Prostate gland (tissue), 2 donors: ENCODE measurements at regions not wholly inside any gene's neighbourhood (a gene's known extent, or its start where the extent isn't known, plus 50 kb on each side); places are given as distances from the start of the nearest gene placed in this dataset.

Experiments used
- DNase-seq: peaks from one replicate; pipeline ENCODE4 v3.0.0-alpha.2; 2019; ENCODE audit warnings: low spot score
- H3K27ac ChIP-seq, 2 donors: fragments of 200-600 bp; sonication (generic); 2 replicates each; pipeline ENCODE4 v1.5.1; 2017 to 2019
- H3K27me3 ChIP-seq: fragments of 200-600 bp; sonication (generic); replicated peaks from 2 replicates; pipeline ENCODE4 v1.5.1; 2019; ENCODE audit not compliant: insufficient read depth
- H3K36me3 ChIP-seq, 2 donors: fragments of 200-600 bp; sonication (generic); 1 replicate in 1 of 2; 2 replicates in 1 of 2; pipeline versions ENCODE4 v1.5.1 to v1.8.1; 2017 to 2019
- H3K4me1 ChIP-seq: fragments of 200-600 bp; sonication (generic); replicated peaks from 2 replicates; pipeline ENCODE4 v1.5.1; 2019
- H3K4me3 ChIP-seq, 2 donors: fragments of 200-600 bp; sonication (generic); 2 replicates each; pipeline ENCODE4 v1.5.1; 2017 to 2019
- H3K9me3 ChIP-seq: fragments of 200-600 bp; sonication (generic); 2 replicates; pipeline ENCODE4 v1.5.1; 2017
- CTCF ChIP-seq, 4 experiments: fragments of 200-600 bp in 2 of 4; fragments of 450-650 bp in 2 of 4; sonication (generic) in 2 of 4; IDR thresholded peaks; 1 replicate in 3 of 4; 2 replicates in 1 of 4; pipeline ENCODE4 v1.5.1; 2016 to 2019; ENCODE audit warnings: antibody characterized with exemption in 4 of 4, mild to moderate bottlenecking in 2 of 4, moderate library complexity in 2 of 4
- POLR2A ChIP-seq: fragments of 450-650 bp; IDR thresholded peaks from one replicate; pipeline ENCODE4 v1.6.1; 2016; ENCODE audit warnings: antibody characterized with exemption, mild to moderate bottlenecking
- POLR2AphosphoS5 ChIP-seq: sonication (generic); formaldehyde crosslinking; IDR thresholded peaks from one replicate; pipeline ENCODE4 v1.6.1; 2017; ENCODE audit warnings: antibody characterized with exemption
- WGBS: methylation state at CpG from one replicate; pipeline ENCODE4 v1.1.5; 2018; 5-methylcytosine and 5-hydroxymethylcytosine counted together
- intact Hi-C: fragments of 100-400 bp; cut with DNase I; formaldehyde crosslinking; loops from one replicate; pipeline ENCODE4 v1.14.2; 2022

DNA sequence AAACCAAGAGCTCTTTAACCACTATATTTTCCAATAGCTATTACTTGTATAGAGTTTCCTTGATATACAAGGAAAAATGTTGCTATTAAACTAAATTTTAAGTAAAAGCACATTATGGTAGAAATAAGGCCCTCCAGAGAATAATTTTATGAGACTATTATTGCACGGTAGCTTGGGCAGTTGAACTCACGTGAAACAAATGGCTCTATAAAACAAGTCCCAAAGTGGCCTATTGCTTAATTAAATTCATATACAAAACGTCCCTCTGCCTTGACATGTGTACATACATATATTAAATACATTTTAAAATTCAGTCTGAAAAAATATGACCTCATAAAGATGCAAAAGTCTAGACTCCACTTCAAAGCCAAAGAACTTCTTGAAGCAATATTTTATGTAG, 582.2 kb downstream of the CENPC start:
- intact Hi-C loops, result no loop called here
- 48% methylated on average over 3 of the region's 3 CpGs for WGBS
- Histone ChIP-seq H3K27ac (no peak overlapping the region), H3K4me3 (no peak overlapping the region), H3K27me3 (no peaks in the 10 kb centered on the region), H3K36me3 (no peaks in the 10 kb centered on the region), H3K4me1 (no peaks in the 10 kb centered on the region), H3K9me3 (no peaks in the 10 kb centered on the region)
- no peak for TF ChIP-seq CTCF (IDR thresholded peaks at IDR 0.05)
- no peak for TF ChIP-seq POLR2AphosphoS5
- TF ChIP-seq POLR2A, result no peak
- no peak for DNase-seq

DNA sequence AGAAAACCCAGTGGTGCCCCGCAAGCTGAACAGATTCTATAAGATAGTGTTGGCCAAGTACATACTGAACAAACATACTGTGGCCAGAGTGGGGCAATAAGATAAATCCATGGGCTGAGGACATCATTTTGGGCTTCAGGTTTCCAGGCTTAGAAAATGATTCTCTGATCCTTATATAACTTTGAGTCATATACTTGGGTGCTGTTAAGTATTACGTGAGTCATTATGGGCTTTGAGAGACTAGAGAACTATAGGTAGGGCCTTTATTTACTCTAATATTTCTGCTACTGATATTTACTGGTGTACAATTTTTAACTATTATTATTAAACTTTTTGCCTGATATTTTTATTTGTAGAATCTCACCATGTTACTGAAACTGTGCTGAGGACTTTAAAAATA, 586.1 kb downstream of the CENPC start:
- Histone ChIP-seq H3K27ac (no peak overlapping the region), H3K36me3 (no peaks in the 10 kb centered on the region), H3K4me3 (no peak overlapping the region), H3K27me3 (no peaks in the 10 kb centered on the region), H3K4me1 (no peaks in the 10 kb centered on the region), H3K9me3 (no peaks in the 10 kb centered on the region)
- WGBS, result 90% methylated on average over 2 of the region's 2 CpGs
- intact Hi-C loops, result no loop called here
- no peak for DNase-seq
- TF ChIP-seq POLR2A (no peak), CTCF (IDR thresholded peaks at IDR 0.05) (no peak), POLR2AphosphoS5 (no peak)

DNA sequence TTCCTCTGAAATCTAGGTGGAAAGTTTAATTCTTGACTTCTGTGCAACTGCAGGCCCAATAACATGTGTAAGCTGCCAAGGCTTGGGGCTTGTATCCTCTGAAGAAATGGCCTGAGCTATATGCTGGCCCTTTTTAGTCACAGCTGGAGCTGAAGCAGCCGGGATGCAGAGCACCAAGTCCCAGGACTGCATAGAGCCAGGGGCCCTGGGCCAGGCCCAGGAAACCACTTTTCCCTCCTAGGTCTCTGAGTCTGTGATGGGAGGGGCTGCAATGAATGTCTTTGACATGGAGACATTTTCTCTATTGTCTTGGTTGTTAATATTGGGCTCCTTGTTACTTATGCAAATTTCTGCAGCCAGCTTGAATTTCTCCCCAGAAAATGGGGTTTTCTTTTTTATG, 588.5 kb downstream of the CENPC start:
- Histone ChIP-seq H3K9me3 (no peaks in the 10 kb centered on the region), H3K4me1 (no peaks in the 10 kb centered on the region), H3K27ac (no peak overlapping the region), H3K4me3 (no peak overlapping the region), H3K27me3 (no peaks in the 10 kb centered on the region), H3K36me3 (no peaks in the 10 kb centered on the region)
- intact Hi-C loops, result no loop called here
- no peak for DNase-seq
- no peak for TF ChIP-seq CTCF (IDR thresholded peaks at IDR 0.05)
- TF ChIP-seq POLR2A, result no peak
- TF ChIP-seq POLR2AphosphoS5, result no peak
- 90% methylated on average over 1 of the region's 1 CpG for whole genome bisulfite sequencing

GRCh38 chr4:66956426-66956825, 588.9 kb downstream of the CENPC start:
- Histone ChIP-seq H3K4me3 (no peak overlapping the region), H3K27ac (no peak overlapping the region), H3K36me3 (no peaks in the 10 kb centered on the region), H3K9me3 (no peaks in the 10 kb centered on the region), H3K27me3 (no peaks in the 10 kb centered on the region), H3K4me1 (no peaks in the 10 kb centered on the region)
- intact Hi-C loops, result no loop called here
- WGBS, result 74% methylated on average over 6 of the region's 6 CpGs
- TF ChIP-seq POLR2A (no peak), CTCF (IDR thresholded peaks at IDR 0.05) (no peak), POLR2AphosphoS5 (no peak)
- no peak for DNase-seq

DNA sequence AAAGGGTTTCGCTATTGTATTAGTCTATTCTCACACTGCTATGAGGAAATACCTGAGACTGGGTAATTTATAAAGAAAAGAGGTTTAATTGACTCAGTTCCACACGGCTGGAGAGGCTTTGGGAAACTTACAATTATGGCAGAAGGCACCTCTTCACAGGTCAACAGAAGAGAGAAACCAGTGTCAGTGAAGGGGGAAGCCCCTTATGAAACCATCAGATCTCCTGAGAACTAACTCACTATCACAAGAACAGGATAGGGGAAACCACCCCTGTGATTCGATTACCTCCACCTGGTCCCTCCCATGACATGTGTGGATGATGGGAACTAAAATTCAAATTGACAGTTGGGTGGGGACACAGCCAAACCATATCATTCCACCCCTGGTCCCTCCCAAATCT, 589.5 kb downstream of the CENPC start:
- no peaks in the 10 kb centered on the region for H3K4me1 ChIP-seq

More for the DNA sequence above, 589.5 kb downstream of the CENPC start:
- H3K9me3 ChIP-seq, result no peaks in the 10 kb centered on the region
- intact Hi-C loops, result no loop called here
- no peaks in the 10 kb centered on the region for H3K27me3 ChIP-seq
- DNase-seq, result no peak
- no peak overlapping the region for H3K4me3 ChIP-seq
- WGBS, result 90% methylated on average over 3 of the region's 3 CpGs
- TF ChIP-seq CTCF (IDR thresholded peaks at IDR 0.05) (no peak), POLR2A (no peak), POLR2AphosphoS5 (no peak)
- H3K36me3 ChIP-seq, result no peaks in the 10 kb centered on the region
- H3K27ac ChIP-seq, result no peak overlapping the region
